NCI-H526 treated with DMSO at 0.1 percent for 48 hours (cell line): ENCODE measurements at regions not wholly inside any gene's neighbourhood (a gene's known extent, or its start where the extent isn't known, plus 50 kb on each side); places are given as distances from the start of the nearest gene placed in this dataset.
"Not testable (repeated sequence)": the region's sequence is repeated elsewhere in the genome, so short reads cannot be mapped to it uniquely, and the experiment has no call there.

Experiments used
- DNase-seq: peaks from one replicate; lab custom pipeline; 2025; lab: John Stamatoyannopoulos, UW

DNA sequence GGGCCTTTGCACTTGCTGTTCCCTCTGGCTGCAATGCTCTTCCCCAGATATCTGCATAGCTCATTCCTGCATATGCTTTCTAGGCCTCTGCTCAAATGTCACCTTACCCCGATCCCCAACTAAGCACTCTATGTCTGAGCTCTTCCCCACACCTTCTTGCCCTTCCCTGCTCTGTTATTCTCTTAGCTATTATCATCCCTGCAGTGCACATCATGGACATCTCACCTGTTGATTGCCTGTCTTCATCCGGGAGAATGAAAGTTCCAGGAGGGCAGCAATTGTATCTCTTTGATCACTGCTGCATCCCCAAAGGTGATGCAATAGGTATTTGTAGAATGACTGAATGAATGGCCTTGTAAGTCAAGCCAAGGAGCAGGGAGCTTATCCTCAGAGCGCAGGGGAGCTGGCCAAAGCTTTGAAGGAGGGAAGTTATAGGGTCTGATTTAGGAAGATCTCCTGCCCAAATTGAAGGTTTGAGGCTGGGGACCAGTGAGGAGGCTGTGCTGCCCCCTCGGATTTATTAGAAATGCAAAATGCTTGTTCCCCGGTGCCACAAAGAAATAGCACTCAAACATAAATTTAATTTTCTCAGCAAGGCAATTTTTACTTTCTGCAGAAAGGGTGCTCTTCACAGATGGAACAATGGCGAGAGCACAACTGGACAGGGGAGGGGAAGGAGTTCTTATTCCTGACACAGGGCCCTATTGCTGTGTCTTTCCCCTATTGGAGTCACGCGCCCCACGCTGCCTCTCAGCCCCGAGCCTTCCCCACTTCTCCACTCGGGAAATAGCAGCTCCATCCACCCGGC lies 631.1 kb downstream of the MATN1 start:
- DNase-seq: no peak

DNA sequence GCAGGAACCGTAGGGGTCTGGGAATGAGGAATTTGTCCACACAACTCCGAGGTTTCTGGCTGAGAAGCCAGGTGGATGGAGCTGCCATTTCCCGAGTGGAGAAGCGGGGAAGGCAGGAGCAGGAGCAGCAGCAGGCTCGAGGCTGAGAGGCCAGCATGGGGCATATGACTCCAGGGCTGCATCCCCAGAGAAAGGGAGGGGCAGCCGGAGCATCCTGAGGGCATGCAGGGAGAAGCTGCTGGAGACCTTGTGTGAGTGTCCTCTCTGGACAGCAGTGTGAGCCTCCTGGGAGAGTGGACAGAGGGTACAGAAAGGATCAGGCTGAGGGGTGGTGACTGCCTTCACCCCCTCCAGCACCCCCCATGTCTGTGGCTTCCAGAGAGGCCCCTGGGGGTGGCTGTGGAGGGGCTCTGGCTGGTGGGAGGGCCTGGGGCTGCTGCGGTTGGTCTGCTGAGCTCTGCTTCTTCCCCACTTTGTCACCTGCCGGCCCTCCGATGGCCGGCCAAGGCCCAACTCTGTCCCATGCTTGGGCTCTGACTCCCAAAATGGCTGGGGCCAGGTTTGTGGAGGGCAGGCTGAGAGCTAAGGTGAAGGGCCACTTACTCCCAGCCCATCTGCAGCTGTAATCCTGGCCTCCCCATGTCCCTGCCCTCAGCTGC lies 633.1 kb downstream of the MATN1 start:
- no peak for DNase-seq

GRCh38 chr1:30089024-30089430 lies 634.4 kb downstream of the MATN1 start:
- DNase-seq: peak; percentile 68

GRCh38 chr1:30088594-30088993 lies 634.8 kb downstream of the MATN1 start:
- no peak for DNase-seq

DNA sequence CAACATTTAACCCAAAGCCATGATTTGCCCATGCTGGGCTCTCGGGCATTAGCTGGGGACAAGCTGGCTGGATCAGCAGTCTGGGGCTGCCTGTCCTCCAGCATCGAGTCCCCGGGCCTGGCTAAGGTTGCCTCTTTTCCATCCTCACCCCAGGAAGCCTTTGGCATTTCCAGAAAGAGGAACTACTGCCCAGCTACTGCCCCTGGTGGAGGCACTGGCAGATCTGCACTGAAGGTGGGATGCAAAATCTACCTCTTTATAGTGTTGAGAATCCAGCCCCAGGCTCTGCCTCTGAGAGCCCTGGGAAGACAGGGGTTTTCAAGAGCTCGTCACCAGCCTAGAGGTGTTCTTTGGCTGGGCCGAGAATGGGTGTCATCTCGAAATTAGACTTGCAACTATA lies 635.9 kb downstream of the MATN1 start:
- peak; percentile 20 for DNase-seq

GRCh38 chr1:30085811-30086770 lies 637.3 kb downstream of the MATN1 start:
- peak; percentile 21 for DNase-seq

GRCh38 chr1:30084909-30085571 lies 638.3 kb downstream of the MATN1 start:
- no peak for DNase-seq

DNA sequence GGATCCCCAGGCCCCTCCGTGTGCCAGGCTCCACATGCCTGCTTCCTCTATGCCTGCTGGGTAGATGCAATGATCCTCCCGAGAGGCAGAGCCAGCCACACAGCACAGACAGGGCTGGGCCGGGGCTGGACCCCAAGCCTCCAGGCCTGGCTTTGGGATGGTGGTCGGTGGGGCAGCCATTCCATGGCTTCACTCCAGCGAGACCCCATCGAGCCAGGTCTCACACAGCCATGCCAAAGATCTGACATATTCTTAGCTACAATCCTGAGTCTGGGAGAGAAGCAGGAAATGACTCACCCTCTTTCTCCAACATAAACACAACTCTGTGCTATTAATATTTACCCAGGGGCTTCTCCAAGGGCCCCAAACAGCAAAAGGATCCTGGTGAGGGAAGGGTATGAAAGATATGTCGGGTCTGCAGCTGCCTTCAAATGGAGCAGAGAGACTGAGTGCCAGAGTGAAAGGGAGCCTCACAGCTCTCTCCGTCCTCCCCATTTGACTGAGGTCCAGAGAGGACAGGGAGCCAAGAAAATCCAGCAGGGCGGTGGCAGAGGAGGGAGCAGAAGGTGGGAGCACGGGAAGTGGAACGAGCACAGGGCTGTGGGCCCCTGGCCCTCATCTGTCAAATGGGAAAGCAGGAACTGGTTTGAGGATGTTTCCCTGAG lies 639.5 kb downstream of the MATN1 start:
- DNase-seq: no peak

DNA sequence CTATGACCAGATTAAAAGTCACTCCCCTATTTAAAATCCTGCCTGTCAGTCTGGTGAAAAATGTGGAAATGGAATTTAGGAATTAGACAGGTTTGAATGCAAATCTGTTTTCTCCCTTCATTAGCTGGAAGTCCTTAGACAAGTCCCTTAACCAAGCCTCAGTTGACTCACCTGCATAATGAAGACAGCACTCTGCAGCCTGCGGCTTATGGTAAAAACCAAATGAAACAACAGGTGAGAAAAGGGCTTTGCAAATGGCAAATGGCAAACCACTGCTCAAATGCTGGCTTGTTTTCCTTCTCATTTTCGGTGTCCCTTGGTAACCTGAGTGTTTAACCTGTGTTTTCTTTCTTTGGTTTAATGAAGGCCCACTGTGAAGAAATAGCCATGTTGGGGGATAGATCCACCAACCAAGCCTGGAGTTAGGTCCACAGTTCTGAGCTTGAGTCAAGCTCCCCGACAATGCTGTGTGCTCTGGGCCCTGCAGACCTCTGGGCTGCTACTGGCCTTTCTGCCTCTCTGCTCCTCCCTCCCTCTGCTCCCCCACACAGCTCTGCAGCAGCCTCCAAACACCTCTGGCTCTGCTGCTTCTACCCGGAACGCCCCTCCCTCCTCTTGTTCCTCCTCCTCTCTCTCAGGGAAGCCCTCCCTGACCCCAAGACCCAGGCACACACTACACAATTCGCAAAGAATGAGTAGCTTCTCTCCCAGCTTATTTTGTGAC lies 641.8 kb downstream of the MATN1 start:
- DNase-seq: no peak

DNA sequence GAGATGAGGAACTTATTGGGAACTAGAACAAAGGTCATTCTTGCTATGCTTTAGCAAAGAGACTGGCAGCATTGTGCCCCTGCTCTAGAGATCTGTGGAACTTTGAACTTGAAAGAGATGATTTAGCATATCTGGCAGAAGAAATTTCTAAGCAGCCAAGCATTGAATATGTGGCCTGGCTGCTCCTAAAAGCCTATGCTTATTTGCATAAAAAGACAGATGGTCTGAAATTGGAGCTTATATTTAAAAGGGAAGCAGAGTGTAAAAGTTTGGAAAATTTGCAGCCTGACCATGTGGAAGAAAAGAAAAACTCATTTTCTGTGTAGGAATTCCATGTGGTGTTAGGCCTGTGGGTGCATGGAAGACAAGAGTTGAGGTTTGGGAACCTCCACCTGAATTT lies 647.5 kb downstream of the MATN1 start:
- not testable (repeated sequence) for DNase-seq

DNA sequence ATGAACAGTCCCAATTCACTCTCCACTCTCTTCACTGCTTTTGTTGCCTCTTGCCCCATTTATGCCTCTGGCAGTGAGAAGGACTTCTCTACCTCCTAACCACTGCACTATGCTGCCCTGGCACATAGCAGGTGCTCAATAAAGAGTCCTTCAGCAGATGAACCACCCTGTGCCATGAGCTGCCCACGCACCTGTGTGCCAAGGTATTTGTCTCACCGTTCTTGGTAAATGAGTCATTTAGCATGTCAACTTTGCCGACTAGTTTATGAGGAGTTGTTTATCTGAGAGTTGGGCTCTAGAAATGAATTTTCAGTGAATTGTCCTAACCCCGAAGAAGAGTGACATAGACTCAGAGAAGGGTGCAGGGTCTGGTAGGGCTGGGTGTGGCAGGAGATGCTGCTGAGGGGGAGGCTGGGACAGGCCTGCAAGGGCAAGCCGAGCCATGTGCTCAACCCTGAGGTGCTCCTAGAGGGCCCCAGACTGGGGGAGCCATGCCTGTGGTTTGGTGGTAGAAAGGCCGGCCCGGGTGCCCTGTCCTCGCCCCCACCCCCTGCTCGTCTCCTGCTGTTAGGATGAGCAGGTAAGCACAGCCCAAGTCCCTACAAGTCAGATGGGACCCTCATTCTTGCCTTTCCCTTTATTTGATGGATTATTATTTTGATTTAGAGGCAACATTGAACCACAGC lies 654.5 kb downstream of the MATN1 start:
- no peak for DNase-seq

GRCh38 chr1:30064547-30064946 lies 658.8 kb downstream of the MATN1 start:
- DNase-seq: no peak

- no peak for DNase-seq
Observed at GRCh38 chr1:30063621-30064280, 659.6 kb downstream of the MATN1 start.

DNA sequence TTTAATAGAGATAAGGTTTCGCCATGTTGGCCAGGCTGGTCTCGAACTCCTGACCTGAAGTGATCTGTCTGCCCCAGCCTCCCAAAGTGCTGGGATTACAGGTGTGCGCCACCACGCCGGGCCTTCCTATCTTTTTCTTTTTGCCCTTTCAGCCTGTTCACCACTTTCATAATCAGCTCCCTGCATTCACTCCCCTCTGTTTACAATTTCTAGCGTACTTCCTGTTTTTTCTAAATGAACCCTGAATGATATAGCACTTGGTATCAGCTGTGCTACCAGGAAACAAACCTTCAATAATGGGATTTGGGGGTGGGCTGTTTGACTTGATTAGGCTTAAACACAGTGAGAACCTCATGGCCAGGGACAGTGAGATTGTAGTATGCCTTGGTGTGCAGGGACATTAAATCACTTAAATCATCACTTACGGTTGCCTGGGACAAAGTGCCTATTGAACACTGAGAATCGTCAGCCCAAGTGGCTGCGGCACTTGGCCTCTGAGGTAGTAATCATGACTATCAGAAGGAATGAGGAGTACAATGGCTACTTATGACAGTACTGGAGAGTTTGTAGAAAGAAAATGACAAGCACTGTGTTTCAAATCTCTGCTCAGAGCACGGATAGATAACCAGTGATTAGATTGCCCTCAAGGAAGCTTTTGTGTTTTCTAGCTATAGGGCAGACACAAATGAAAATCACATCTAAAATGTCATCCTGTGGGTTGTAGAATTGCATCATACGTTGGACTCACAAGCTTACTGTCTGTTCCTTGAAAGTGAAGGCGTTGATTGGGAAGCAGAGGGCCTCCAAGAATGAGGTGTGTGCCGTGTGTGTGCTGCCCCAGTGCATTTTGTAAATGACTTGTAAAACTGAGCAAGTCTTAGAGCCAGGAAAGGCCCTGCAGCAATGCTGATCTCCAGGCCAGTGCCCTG lies 661.8 kb downstream of the MATN1 start:
- no peak for DNase-seq

DNA sequence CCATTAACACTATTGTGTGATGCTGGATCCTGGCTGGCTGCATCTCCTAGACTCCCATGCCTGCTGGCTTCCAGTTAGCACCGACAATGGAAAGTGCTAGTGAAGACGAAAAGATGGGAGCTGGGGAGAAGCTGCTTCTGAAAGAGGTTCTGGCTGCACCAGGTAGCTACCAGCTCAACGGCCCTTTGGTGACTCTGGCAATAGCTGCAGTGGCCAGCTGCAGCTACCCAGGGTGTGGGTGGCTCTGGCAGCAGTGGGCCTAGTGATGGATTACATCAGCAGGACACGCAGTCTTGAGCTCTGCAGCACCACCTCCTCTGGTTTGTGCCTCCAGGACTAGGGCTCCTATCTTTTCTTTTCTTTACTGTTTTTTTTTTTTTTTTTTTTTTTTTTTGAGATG lies 662.6 kb downstream of the MATN1 start:
- DNase-seq: no peak

- DNase-seq: no peak
Observed at GRCh38 chr1:30058970-30059369, 664.4 kb downstream of the MATN1 start.

GRCh38 chr1:30054126-30054525 lies 669.3 kb downstream of the MATN1 start:
- no peak for DNase-seq

GRCh38 chr1:30052178-30052577 lies 671.2 kb downstream of the MATN1 start:
- DNase-seq: no peak
